Right lobe of liver (tissue), 6 donors: ENCODE measurements at regions not wholly inside any gene's neighbourhood (a gene's known extent, or its start where the extent isn't known, plus 50 kb on each side); places are given as distances from the start of the nearest gene placed in this dataset.

ENCODE experiments used
- ATAC-seq, 4 donors: fragments of 200-7000 bp; cut with Tn5 transposase; one replicate each; pipeline ENCODE4 v1.9.1; 2020; ENCODE audit warnings: mild to moderate bottlenecking in 4 of 4, moderate library complexity in 4 of 4
- DNase-seq, 3 donors: peaks; one replicate each; pipeline ENCODE4 v3.0.0-alpha.2; 2020
- H3K27ac ChIP-seq, 3 donors: fragments of 200-600 bp; one replicate each; pipeline ENCODE4 v1.8.0; 2022
- H3K27me3 ChIP-seq, 2 donors: fragments of 200-600 bp; one replicate each; pipeline ENCODE4 v1.8.0; 2022
- H3K36me3 ChIP-seq, 4 donors: fragments of 200-600 bp; sonication (generic) in 1 of 4; one replicate each; pipeline versions ENCODE4 v1.5.1 to v1.8.0; 2017 to 2022; ENCODE audit warnings: control low read depth in 1 of 4
- H3K4me1 ChIP-seq, 4 donors: fragments of 200-600 bp; sonication (generic) in 1 of 4; one replicate each; pipeline versions ENCODE4 v1.5.1 to v1.8.0; 2017 to 2022; ENCODE audit warnings: control low read depth in 1 of 4
- H3K4me3 ChIP-seq, 3 donors: fragments of 200-600 bp; one replicate each; pipeline ENCODE4 v1.8.0; 2022
- H3K9me3 ChIP-seq, 4 donors: fragments of 200-600 bp; sonication (generic) in 1 of 4; one replicate each; pipeline versions ENCODE4 v1.5.1 to v1.8.0; 2017 to 2022; ENCODE audit warnings: control low read depth in 1 of 4
- POLR2A ChIP-seq: fragments of 450-650 bp; IDR thresholded peaks from one replicate; pipeline ENCODE4 v1.6.1; 2017; ENCODE audit warnings: antibody characterized with exemption, mild to moderate bottlenecking
- WGBS: methylation state at CpG from one replicate; pipeline ENCODE4 v1.1.6; 2018; ENCODE audit warnings: low coverage, low lambda C conversion rate; ENCODE audit not compliant: insufficient coverage; ENCODE audit errors: missing lambda C conversion rate; 5-methylcytosine and 5-hydroxymethylcytosine counted together
- intact Hi-C, 2 donors: fragments of 100-400 bp; cut with DNase I; formaldehyde crosslinking; loops; one replicate each; pipeline versions ENCODE4 v1.11.2 to v1.14.1; 2022
- TF ChIP-seq, protein P1 (sequence below), 4 donors: fragments of 200-600 bp in 3 of 4; fragments of 450-650 bp in 1 of 4; IDR thresholded peaks; one replicate each; pipeline versions ENCODE4 v1.5.1 to v1.8.0; 2016 to 2022; ENCODE audit warnings: antibody characterized with exemption in 4 of 4, mild to moderate bottlenecking in 2 of 4
- donor health status: DM: no; HTN: yes; CAD: no.
- donor health status: DM: no; HTN: no; CAD: no.
- donor health status: DM: no; HTN: no; CAD: no.
- donor health status: DM: no; HTN: yes; CAD: no.
- donor health status: DM: no; HTN: yes; CAD: no.

DNA sequence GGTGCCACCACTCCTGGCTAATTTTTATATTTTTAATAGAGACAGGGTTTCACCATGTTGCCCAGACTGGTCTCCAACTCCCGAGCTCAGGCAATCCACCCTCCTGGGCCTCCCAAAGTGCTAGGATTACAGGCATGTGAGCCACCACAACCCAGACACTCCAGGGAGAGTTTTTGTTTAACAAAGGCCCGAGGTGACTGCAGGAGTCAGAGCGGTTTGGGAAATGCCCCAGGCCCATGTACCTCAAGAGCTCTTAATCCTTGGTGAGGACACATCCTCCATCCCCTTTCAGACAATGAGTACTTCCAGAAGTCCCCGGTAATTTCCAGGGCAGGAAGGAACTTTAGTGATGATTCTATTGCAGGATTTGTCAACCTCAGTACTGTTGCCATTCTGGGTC, 176.0 kb downstream of the ESRRB start:
- H3K4me1 ChIP-seq: no peaks in the 10 kb centered on the region
- no peaks in the 10 kb centered on the region for H3K27me3 ChIP-seq
- no peaks in the 10 kb centered on the region for H3K36me3 ChIP-seq
- no peak for TF ChIP-seq POLR2A
- TF ChIP-seq, protein P1, sequence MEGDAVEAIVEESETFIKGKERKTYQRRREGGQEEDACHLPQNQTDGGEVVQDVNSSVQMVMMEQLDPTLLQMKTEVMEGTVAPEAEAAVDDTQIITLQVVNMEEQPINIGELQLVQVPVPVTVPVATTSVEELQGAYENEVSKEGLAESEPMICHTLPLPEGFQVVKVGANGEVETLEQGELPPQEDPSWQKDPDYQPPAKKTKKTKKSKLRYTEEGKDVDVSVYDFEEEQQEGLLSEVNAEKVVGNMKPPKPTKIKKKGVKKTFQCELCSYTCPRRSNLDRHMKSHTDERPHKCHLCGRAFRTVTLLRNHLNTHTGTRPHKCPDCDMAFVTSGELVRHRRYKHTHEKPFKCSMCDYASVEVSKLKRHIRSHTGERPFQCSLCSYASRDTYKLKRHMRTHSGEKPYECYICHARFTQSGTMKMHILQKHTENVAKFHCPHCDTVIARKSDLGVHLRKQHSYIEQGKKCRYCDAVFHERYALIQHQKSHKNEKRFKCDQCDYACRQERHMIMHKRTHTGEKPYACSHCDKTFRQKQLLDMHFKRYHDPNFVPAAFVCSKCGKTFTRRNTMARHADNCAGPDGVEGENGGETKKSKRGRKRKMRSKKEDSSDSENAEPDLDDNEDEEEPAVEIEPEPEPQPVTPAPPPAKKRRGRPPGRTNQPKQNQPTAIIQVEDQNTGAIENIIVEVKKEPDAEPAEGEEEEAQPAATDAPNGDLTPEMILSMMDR (IDR thresholded peaks at IDR 0.05): no peak
- H3K27ac ChIP-seq: no peak overlapping the region
- ATAC-seq: no peak
- 39% methylated on average over 2 of the region's 4 CpGs for WGBS
- no peak overlapping the region for H3K4me3 ChIP-seq
- H3K9me3 ChIP-seq: no peaks in the 10 kb centered on the region
- intact Hi-C loops: no loop called here
- no peak for DNase-seq

DNA sequence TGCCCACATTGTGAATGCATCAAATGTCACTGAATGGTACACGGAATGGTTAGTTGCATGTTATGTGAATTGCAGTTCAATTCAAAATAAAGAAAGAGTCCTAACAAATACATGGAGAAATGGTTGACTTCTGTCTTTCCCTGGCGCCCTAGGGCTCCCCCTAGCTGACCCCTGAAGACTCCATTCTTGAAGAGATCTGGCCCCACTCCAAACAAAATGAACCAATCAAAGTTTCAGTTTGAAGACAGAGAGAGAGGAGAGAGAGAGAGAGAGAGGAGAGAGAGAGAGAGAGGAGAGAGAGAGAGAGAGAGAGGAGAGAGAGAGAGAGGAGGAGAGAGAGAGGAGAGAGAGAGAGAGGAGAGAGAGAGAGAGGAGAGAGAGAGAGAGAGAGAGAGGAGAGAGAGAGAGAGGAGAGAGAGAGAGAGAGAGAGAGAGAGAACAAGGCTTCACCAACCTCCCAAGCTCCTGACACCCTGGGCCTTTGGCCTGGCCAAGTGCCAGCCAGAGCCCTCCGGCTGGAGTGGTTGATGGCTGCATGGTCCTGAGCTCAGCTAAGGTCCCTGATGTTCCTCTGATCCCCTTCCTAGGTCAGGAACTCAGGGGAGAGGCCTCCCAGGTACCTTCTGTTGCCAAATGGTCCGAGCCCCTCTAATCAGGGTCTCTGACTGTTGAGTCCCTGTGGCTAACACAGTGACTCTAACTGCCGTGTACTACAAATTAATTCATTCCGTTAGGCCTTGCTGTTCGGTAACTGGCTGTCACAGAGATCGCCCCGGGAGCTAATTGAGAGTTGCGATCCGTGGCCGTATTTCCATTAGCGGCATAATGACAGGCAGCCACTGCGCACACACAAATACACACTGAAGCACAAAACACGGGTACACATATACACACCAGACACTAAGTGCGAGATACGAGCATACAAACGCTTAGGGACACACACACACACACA, 188.8 kb downstream of the ESRRB start:
- TF ChIP-seq POLR2A: no peak
- TF ChIP-seq, protein P1 (IDR thresholded peaks at IDR 0.05): no peak
- no peaks in the 10 kb centered on the region for H3K4me1 ChIP-seq
- no peak for DNase-seq
- no peaks in the 10 kb centered on the region for H3K9me3 ChIP-seq
- no peak for ATAC-seq
- no peaks in the 10 kb centered on the region for H3K27me3 ChIP-seq
- intact Hi-C loops: no loop called here
- H3K27ac ChIP-seq: no peak overlapping the region
- H3K4me3 ChIP-seq: no peak overlapping the region
- WGBS: 85% methylated on average over 17 of the region's 18 CpGs
- H3K36me3 ChIP-seq: no peaks in the 10 kb centered on the region

DNA sequence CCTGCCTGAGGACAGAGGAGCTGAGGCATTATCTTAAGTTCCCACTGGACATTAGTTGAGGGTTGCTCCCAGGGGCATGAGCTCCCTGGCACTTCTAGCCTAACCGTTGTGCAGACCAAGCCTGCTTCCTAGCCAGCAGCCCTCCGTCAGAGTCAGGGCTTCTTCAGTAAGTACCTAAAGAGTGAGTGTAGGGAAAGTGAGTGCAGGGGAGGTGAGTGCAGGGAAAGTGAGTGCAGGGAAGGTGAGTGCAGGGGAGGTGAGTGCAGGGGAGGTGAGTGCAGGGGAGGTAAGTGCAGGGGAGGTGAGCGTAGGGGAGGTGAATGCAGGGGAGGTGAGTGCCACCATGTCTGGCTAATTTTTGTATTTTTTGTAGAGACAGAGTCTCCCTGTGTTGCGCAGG, 190.5 kb downstream of the ESRRB start:
- 71% methylated on average over 3 of the region's 4 CpGs for WGBS

DNA sequence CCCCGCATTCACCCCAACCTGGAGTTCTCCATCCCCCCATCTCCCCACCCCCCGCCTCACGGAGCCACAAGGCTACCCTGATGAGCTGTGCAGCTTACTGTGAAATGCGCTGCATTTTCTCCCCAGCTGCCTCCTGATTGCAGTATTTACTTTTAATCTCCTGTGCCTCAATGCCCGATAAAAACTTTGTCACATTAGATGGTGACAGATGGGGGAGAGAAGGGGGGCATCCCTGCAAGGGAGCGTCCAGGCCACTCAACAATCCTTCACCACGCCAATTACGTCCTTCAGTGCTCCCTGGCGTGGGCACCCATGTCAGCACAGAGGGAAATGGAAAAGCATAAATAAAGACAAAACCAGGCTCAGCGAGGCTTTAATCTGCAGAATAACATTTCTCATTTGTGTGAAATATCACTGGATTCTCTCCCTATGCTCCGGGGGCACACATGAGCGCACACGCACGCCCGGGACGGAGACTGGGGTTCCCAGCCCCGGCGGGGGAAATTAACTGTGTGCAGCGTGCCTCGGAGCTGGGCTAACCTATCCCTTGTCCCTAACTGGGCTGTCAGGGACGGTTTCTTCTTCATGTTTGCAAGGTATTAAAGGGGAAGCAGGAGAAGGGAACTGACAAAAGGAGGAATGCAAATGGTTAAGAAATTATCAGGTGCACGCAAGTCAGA, 186.7 kb upstream of the VASH1 start:
- H3K36me3 ChIP-seq: no peaks in the 10 kb centered on the region
- DNase-seq (no peak), ATAC-seq (no peak)
- H3K27ac ChIP-seq: no peak overlapping the region
- TF ChIP-seq, protein P1 (IDR thresholded peaks at IDR 0.05): no peak
- TF ChIP-seq POLR2A: no peak
- no peaks in the 10 kb centered on the region for H3K27me3 ChIP-seq
- intact Hi-C loops: no loop called here
- no peaks in the 10 kb centered on the region for H3K9me3 ChIP-seq
- no peak overlapping the region for H3K4me3 ChIP-seq
- 48% methylated on average over 19 of the region's 22 CpGs for WGBS
- no peaks in the 10 kb centered on the region for H3K4me1 ChIP-seq

More for the DNA sequence above, 190.5 kb downstream of the ESRRB start:
- TF ChIP-seq POLR2A: no peak
- TF ChIP-seq, protein P1 (IDR thresholded peaks at IDR 0.05): no peak
- Histone ChIP-seq H3K36me3 (no peaks in the 10 kb centered on the region), H3K9me3 (no peaks in the 10 kb centered on the region), H3K4me3 (no peak overlapping the region), H3K4me1 (no peaks in the 10 kb centered on the region), H3K27me3 (no peaks in the 10 kb centered on the region), H3K27ac (no peak overlapping the region)
- ATAC-seq: no peak
- no peak for DNase-seq
- intact Hi-C loops: no loop called here
